ENCODE measurements at regions not wholly inside any gene's neighbourhood (a gene's known extent, or its start where the extent isn't known, plus 50 kb on each side); places are given as distances from the start of the nearest gene placed in this dataset.

DNA sequence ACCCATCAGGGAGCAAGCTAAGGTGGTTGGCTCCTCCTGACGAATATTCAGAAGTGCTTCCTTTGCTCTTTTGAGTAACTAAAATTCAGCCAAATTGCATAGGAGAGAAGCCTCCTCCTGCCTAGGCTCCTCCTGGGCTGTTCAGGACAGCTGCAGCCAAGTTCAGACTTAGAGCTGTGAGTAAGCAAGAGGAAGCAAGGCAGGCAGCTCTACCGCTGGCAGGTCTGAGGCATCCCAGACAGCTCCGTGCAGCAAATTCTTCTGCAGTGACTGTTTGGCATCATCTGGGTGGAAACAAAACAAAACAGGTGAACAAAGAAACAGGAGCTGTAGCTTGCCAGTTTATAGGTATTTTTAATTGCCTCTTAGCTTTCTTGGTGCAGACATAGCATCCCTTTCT, 421.0 kb downstream of the GADD45G start (continued):
- TF ChIP-seq ZNF114 (CRISPR knock-in tag; IDR thresholded peaks at IDR 0.05) (no peak), POLR2AphosphoS5 (IDR thresholded peaks at IDR 0.05; ENCODE audit: low read depth) (no peak)
- TF ChIP-seq, protein P1, sequence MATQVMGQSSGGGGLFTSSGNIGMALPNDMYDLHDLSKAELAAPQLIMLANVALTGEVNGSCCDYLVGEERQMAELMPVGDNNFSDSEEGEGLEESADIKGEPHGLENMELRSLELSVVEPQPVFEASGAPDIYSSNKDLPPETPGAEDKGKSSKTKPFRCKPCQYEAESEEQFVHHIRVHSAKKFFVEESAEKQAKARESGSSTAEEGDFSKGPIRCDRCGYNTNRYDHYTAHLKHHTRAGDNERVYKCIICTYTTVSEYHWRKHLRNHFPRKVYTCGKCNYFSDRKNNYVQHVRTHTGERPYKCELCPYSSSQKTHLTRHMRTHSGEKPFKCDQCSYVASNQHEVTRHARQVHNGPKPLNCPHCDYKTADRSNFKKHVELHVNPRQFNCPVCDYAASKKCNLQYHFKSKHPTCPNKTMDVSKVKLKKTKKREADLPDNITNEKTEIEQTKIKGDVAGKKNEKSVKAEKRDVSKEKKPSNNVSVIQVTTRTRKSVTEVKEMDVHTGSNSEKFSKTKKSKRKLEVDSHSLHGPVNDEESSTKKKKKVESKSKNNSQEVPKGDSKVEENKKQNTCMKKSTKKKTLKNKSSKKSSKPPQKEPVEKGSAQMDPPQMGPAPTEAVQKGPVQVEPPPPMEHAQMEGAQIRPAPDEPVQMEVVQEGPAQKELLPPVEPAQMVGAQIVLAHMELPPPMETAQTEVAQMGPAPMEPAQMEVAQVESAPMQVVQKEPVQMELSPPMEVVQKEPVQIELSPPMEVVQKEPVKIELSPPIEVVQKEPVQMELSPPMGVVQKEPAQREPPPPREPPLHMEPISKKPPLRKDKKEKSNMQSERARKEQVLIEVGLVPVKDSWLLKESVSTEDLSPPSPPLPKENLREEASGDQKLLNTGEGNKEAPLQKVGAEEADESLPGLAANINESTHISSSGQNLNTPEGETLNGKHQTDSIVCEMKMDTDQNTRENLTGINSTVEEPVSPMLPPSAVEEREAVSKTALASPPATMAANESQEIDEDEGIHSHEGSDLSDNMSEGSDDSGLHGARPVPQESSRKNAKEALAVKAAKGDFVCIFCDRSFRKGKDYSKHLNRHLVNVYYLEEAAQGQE (IDR thresholded peaks at IDR 0.05; ENCODE audit: unreplicated experiment), result no peak

- Histone ChIP-seq H3K4me2 (peak overlapping the region; percentile 70), H3K4me3 (peak overlapping the region; percentile 4; the same call in 1 of the 2 replicates), H4K20me1 (replicated peaks; ENCODE audit: insufficient read depth) (no peaks in the 10 kb centered on the region), H3K27ac (ENCODE audit: low read depth) (no peak overlapping the region), H3K4me1 (ENCODE audit: insufficient read depth) (peaks cover 35% of the 10 kb centered on the region), H3K27me3 (ENCODE audit: insufficient read depth) (no peaks in the 10 kb centered on the region), H3F3A (replicated peaks; ENCODE audit: low read depth) (no peaks in the 10 kb centered on the region), H3K79me2 (replicated peaks; ENCODE audit: insufficient read depth) (no peaks in the 10 kb centered on the region), H3K36me3 (ENCODE audit: insufficient read depth) (no peaks in the 10 kb centered on the region), H2AFZ (no peak overlapping the region), H3K9me2 (ENCODE audit: insufficient read depth) (peaks cover 40% of the 10 kb centered on the region; the same call in 1 of the 2 replicates)
- Mint-ChIP-seq H3K4me3 (no peak overlapping the region), H3K36me3 (ENCODE audit: low read depth) (no peaks in the 10 kb centered on the region), H3K4me1 (peaks cover 33% of the 10 kb centered on the region), H3K27me3 (ENCODE audit: insufficient read depth, low read depth, poor library complexity) (peaks cover 7% of the 10 kb centered on the region), H3K9me3 (no peaks in the 10 kb centered on the region), H3K27ac (no peak overlapping the region)
- DNase-seq (ENCODE audit: low spot score) (no peak), ATAC-seq (no peak)
- TF ChIP-seq NANOG (IDR thresholded peaks at IDR 0.05; ENCODE audit: borderline replicate concordance) (no peak), CTCF (conservative IDR thresholded peaks at IDR 0.05; ENCODE audit: low read depth in 2 of 2) (no peak), POLR2AphosphoS5 (IDR thresholded peaks at IDR 0.05; ENCODE audit: low read depth) (no peak), ZNF331 (CRISPR knock-in tag; IDR thresholded peaks at IDR 0.05; ENCODE audit: low read depth) (no peak), ETS1 (IDR thresholded peaks at IDR 0.05) (no peak), EZH2phosphoT487 (IDR thresholded peaks at IDR 0.05; ENCODE audit: unreplicated experiment) (no peak), ZNF114 (CRISPR knock-in tag; IDR thresholded peaks at IDR 0.05) (no peak)
- TF ChIP-seq, protein P2, sequence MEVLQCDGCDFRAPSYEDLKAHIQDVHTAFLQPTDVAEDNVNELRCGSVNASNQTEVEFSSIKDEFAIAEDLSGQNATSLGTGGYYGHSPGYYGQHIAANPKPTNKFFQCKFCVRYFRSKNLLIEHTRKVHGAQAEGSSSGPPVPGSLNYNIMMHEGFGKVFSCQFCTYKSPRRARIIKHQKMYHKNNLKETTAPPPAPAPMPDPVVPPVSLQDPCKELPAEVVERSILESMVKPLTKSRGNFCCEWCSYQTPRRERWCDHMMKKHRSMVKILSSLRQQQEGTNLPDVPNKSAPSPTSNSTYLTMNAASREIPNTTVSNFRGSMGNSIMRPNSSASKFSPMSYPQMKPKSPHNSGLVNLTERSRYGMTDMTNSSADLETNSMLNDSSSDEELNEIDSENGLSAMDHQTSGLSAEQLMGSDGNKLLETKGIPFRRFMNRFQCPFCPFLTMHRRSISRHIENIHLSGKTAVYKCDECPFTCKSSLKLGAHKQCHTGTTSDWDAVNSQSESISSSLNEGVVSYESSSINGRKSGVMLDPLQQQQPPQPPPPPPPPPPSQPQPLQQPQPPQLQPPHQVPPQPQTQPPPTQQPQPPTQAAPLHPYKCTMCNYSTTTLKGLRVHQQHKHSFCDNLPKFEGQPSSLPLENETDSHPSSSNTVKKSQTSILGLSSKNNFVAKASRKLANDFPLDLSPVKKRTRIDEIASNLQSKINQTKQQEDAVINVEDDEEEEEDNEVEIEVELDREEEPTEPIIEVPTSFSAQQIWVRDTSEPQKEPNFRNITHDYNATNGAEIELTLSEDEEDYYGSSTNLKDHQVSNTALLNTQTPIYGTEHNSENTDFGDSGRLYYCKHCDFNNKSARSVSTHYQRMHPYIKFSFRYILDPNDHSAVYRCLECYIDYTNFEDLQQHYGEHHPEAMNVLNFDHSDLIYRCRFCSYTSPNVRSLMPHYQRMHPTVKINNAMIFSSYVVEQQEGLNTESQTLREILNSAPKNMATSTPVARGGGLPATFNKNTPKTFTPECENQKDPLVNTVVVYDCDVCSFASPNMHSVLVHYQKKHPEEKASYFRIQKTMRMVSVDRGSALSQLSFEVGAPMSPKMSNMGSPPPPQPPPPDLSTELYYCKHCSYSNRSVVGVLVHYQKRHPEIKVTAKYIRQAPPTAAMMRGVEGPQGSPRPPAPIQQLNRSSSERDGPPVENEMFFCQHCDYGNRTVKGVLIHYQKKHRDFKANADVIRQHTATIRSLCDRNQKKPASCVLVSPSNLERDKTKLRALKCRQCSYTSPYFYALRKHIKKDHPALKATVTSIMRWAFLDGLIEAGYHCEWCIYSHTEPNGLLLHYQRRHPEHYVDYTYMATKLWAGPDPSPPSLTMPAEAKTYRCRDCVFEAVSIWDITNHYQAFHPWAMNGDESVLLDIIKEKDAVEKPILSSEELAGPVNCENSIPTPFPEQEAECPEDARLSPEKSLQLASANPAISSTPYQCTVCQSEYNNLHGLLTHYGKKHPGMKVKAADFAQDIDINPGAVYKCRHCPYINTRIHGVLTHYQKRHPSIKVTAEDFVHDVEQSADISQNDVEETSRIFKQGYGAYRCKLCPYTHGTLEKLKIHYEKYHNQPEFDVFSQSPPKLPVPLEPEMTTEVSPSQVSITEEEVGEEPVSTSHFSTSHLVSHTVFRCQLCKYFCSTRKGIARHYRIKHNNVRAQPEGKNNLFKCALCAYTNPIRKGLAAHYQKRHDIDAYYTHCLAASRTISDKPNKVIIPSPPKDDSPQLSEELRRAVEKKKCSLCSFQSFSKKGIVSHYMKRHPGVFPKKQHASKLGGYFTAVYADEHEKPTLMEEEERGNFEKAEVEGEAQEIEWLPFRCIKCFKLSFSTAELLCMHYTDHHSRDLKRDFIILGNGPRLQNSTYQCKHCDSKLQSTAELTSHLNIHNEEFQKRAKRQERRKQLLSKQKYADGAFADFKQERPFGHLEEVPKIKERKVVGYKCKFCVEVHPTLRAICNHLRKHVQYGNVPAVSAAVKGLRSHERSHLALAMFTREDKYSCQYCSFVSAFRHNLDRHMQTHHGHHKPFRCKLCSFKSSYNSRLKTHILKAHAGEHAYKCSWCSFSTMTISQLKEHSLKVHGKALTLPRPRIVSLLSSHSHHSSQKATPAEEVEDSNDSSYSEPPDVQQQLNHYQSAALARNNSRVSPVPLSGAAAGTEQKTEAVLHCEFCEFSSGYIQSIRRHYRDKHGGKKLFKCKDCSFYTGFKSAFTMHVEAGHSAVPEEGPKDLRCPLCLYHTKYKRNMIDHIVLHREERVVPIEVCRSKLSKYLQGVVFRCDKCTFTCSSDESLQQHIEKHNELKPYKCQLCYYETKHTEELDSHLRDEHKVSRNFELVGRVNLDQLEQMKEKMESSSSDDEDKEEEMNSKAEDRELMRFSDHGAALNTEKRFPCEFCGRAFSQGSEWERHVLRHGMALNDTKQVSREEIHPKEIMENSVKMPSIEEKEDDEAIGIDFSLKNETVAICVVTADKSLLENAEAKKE (CRISPR knock-in tag; IDR thresholded peaks at IDR 0.05), result no peak
Measured at GRCh38 chr9:90027296-90027790, 422.5 kb downstream of the GADD45G start.

All from GM23338 (cell line).